HG03575 (cell line): ENCODE measurements at regions not wholly inside any gene's neighbourhood (a gene's known extent, or its start where the extent isn't known, plus 50 kb on each side); places are given as distances from the start of the nearest gene placed in this dataset.
A peak's percentile ranks its signal among the peaks of the same experiment; 100 is the strongest.

Experiments used
- ATAC-seq: cut with Tn5 transposase; IDR thresholded peaks from one replicate; pipeline ENCODE4 v1.9.1; 2021; ENCODE audit not compliant: unreplicated experiment, insufficient number of reproducible peaks, low FRiP score; ENCODE audit errors: extremely low read depth

GRCh38 chr5:115072266-115073064 lies 97.2 kb downstream of the TRIM36 start:
- no peak for ATAC-seq

GRCh38 chr5:115070737-115071136 lies 99.0 kb downstream of the TRIM36 start:
- ATAC-seq = no peak

DNA sequence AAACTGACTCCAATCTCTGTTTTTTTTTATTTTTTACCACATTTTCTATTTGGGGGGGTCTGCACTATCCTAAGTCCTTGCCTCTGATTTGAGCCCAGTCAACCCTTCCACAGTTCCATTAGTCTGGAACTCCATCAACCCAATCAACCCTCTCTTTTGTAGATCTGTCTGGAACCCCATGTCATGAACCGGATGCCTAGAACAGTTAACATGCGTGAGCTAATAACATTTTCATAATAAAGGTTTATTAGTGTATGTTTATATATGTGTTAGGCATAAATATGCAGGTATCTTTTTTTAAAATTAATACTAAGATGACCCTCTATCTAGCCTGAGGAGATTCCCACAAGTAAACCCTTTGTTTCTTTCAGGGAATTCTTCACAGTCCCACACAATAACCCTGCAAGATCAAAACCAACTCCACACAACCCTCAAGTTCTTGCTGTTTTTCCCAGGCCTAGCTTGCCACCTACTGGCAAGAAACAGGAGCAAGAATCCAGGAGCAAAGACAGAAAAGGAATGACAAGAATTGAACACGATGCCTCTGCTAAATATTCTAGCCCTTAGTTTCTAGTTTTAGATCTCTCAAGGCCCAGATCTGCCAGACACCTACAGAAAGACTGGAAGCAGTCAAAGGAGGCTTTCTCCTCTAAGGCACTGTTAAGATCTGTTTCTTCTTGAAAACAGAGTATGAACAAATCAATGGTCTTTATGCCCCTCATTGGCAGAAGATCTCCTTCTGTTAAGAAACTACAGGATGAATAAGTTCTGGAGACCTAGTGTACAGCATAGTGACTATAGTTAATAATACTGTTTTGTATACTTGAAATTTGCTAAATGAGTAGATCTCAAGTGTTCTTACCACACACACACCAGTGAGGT lies 100.4 kb downstream of the TRIM36 start:
- ATAC-seq = no peak

DNA sequence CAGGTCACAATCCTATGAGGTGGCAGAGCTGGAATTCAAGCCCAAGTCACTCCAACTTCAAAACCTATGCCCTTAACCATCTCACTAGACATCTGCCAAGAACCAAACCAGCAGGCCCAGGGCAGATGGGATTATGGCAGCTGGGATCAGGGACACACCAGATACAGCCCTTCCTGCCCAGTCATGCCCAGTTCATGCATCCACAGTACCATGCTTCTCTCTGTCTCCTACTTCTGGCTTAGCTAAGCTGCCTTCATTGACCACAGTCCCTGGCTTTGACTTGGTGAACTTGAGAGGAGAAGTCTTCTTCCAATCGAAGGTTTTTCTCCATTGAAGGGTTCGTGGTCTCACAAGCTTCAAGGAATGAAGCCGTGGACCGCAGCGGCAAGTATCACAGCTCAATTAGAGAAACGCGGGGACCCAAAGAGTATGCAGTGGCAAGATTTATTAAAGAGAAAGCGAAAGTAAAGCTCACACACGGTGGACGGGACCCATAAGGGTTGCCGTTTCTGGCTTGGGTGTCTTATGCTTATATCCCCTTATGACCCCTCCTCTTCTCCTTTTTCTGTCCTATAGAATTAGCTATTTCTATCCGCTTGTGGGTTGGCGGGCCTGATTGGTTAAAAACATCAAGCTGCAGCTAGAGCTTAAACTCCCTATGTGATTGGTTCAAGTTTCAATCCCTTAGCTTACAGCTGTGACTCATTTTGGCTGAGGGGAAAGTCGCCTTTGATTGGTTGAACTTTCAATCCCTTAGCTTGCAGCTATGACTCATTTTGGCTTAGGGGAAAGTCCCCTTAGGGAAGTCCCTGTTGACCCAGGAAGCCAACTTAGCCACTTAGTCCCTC lies 101.2 kb downstream of the TRIM36 start:
- peak; percentile 55 for ATAC-seq

DNA sequence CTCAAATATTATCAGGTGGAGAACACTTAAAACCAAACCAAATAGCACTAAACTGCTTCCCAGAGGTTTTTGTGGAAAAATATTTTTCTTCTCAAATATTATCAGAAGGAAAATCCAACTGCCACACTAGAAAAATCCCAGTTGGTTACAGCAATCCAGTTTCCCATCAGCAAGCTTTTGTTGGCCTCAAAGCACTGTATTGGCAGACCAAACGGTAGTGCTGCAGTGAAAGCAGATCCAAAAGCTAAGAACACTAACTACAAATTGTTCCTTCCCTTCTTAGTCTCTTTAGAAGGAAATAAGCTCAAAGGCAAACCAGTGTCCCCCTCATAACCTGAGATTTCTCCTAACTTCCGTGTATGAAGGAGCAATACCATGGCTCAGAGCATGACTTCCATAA lies 105.3 kb downstream of the TRIM36 start:
- no peak for ATAC-seq

DNA sequence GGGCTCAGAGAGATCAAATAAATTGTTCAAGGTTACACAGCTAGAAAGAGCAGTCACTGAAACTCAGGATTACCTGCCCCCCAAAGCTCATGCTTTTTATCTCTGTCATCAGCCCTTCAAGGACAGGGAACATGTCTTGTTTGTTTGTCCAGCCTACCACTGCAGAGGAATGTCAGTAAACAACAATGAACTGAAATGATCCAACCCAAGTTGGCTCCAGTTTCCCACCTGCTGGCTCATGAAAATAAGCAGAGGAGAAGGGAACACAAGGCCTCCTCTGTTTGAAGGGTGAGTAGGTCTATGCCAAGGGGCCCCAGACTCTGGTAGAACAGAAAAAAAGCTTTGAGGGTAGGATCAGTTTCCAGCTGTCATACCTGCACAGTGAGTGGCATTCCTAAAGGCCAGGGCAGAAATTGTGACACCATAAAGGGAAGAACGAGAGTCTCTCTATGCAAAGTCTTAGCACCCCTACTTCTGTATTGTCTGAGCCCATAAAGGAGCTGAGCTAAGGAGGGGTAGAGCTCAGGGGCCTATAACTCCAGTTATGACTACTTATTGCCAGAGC lies 115.2 kb downstream of the TRIM36 start:
- no peak for ATAC-seq

GRCh38 chr5:115052948-115053347 lies 116.8 kb downstream of the TRIM36 start:
- no peak for ATAC-seq

DNA sequence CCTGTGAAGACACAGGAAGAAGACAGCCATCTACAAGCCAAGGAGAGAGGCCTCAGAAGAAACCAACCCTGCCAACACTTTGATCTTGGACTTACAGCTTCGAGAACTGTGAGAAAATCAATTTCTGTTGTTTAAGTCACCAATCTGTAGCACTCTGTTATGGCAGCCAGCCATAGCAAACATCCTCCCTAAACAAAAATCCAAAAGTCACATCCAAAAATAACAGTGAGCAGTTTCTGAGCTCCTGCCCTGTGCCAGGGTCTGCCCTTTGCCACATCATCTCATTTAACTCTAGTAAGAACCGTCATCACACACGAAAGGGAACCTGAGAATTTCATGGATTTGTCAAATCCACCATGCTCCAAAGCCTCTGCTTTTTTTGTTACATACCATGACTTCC lies 118.8 kb downstream of the TRIM36 start:
- no peak for ATAC-seq

GRCh38 chr5:115033861-115034260 lies 135.8 kb downstream of the TRIM36 start:
- no peak for ATAC-seq

GRCh38 chr5:115028557-115028956 lies 141.2 kb downstream of the TRIM36 start:
- no peak for ATAC-seq

DNA sequence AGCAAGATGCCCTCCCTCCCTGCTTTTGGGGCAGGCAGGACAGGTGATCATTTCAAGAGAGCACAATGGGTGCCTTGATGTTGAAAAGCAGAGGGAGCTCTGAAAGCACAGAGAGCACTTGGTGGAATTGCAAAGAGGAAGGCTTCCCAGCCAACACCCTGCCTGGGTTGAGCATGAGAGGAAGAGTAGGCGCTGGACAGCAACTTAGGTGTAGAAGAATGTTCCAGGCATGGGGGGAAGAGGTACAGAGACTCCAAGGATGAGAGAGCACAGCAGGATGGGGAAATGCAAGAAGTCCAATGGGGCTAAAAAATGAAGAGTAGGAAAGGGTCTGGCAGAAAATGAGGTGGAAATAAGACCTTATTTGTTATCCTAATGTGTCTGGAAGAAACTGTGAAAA lies 144.8 kb downstream of the TRIM36 start:
- ATAC-seq = no peak

- no peak for ATAC-seq
Measured at GRCh38 chr5:115022303-115022702, 147.4 kb downstream of the TRIM36 start.

GRCh38 chr5:115016646-115017045 lies 153.1 kb downstream of the TRIM36 start:
- ATAC-seq = no peak

DNA sequence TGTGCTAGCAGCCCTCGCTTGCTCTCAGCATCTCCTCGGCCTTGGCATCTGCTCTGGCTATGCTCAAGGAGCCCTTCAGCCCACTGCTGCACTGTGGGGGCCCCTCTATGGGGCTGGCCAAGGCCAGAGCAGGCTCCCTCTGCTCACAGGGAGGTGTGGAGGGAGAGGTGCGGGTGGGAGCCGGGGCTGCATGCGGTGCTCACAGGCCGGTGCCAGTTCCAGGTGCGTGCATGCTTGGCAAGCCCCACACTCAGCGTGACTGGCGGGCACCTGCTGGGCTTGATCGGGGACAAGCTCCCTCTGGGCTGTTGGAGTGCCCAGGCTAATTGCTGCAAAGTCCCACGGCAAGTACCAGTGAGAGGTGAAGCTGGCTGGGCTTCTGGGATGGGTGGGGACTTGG lies 170.5 kb downstream of the TRIM36 start:
- no peak for ATAC-seq

DNA sequence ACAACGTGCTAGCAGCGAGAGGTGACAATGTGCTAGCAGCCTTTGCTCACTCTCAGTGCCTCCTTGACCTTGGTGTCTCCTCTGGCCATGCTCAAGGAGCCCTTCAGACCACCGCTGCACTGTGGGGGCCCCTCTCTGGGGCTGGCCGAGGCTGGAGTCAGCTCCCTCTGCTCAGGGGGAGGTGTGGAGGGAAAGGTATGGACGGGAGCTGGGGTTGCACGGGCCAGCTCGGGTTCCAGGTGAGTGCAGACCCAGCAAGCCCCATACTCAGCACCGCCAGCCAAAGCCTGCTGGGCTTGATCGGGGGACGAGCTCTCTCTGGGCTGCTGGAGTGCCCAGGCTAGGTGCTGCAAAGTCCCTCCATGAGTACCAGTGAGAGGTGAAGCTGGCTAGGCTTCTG lies 180.2 kb downstream of the TRIM36 start:
- no peak for ATAC-seq

- no peak for ATAC-seq
Measured at GRCh38 chr5:114988096-114988495, 181.6 kb downstream of the TRIM36 start.

DNA sequence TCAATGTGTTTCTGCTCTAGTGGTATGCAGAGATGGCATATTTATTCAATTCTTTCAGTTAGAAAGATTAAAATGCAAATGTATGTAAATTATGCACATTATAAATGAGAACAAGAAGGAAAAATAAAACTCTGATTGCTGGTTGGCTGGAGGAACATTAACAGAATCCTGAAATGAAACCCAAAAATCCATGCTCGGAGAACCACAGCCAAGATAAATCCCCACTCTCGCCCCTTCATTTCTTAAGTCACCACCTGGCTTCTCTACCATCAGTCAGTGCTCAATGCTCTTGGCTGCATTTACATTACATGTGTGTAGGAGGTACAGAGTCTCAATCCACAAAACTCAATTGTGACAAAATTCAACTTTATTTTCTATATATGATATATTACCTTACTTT lies 184.9 kb downstream of the TRIM36 start:
- ATAC-seq = no peak

DNA sequence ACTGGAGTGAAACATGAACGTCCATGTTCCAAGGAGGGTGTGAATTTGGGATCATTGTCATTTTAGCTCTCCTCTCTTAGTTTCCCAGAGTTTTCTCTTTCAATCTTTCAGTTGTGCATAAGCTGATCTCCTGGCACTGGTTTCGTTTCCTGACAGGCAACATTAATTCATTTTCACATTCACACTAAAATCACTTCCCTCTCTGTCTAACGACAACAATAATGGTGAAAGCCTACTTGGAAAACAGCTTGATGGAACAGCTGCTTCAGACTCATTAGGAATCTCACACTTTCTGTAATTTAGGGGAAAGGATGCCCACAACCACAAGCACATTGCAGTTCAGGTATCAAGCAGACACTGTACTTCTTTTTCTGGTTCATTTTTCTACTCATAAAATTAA lies 188.6 kb downstream of the TRIM36 start:
- ATAC-seq = no peak

- no peak for ATAC-seq
Measured at GRCh38 chr5:114977979-114978573, 191.6 kb downstream of the TRIM36 start.
